SJCRH30 (cell line): ENCODE measurements at regions not wholly inside any gene's neighbourhood (a gene's known extent, or its start where the extent isn't known, plus 50 kb on each side); places are given as distances from the start of the nearest gene placed in this dataset.

Experiments used
- DNase-seq, 2 experiments: peaks; one replicate each; pipeline ENCODE4 v3.0.0-alpha.2; 2015 to 2020
- H3K27ac ChIP-seq: fragments of 250-450 bp; sonication (Bioruptor Pico); 2 replicates; pipeline ENCODE4 v1.5.1; 2020; ENCODE audit warnings: mild to moderate bottlenecking, moderate library complexity
- H3K27me3 ChIP-seq: fragments of 250-450 bp; sonication (Bioruptor Pico); 2 replicates; pipeline ENCODE4 v1.5.1; 2020; ENCODE audit warnings: mild to moderate bottlenecking, moderate library complexity
- H3K36me3 ChIP-seq: fragments of 250-450 bp; sonication (Bioruptor Pico); 2 replicates; pipeline ENCODE4 v1.5.1; 2020; ENCODE audit warnings: mild to moderate bottlenecking, moderate library complexity
- H3K4me1 ChIP-seq: fragments of 250-450 bp; sonication (Bioruptor Pico); 2 replicates; pipeline ENCODE4 v1.5.1; 2020; ENCODE audit warnings: mild to moderate bottlenecking, moderate library complexity
- H3K4me3 ChIP-seq: fragments of 250-450 bp; sonication (Bioruptor Pico); 2 replicates; pipeline ENCODE4 v1.5.1; 2020; ENCODE audit warnings: mild to moderate bottlenecking, moderate library complexity
- H3K9me3 ChIP-seq: fragments of 250-450 bp; sonication (Bioruptor Pico); replicated peaks from 2 replicates; pipeline ENCODE4 v1.5.1; 2020; ENCODE audit warnings: mild to moderate bottlenecking, moderate library complexity

- no peaks in the 10 kb centered on the region for H3K27me3 ChIP-seq
- H3K9me3 ChIP-seq = no peaks in the 10 kb centered on the region
- H3K4me1 ChIP-seq = no peaks in the 10 kb centered on the region
- no peak for DNase-seq
- H3K27ac ChIP-seq = no peak overlapping the region
- no peak overlapping the region for H3K4me3 ChIP-seq
- no peaks in the 10 kb centered on the region for H3K36me3 ChIP-seq
Observed at GRCh38 chrX:149152941-149153340, 352.2 kb downstream of the IDS start.

- H3K9me3 ChIP-seq = no peaks in the 10 kb centered on the region
- no peak overlapping the region for H3K27ac ChIP-seq
- H3K27me3 ChIP-seq = no peaks in the 10 kb centered on the region
- no peaks in the 10 kb centered on the region for H3K36me3 ChIP-seq
- H3K4me3 ChIP-seq = no peak overlapping the region
- DNase-seq = no peak
- H3K4me1 ChIP-seq = no peaks in the 10 kb centered on the region
Observed at GRCh38 chrX:149151805-149152757, 353.0 kb downstream of the IDS start.

GRCh38 chrX:149145845-149146285 lies 359.2 kb downstream of the IDS start:
- no peaks in the 10 kb centered on the region for H3K9me3 ChIP-seq
- DNase-seq = no peak

GRCh38 chrX:149131774-149132173 lies 373.3 kb downstream of the IDS start:
- no peak for DNase-seq
- Histone ChIP-seq H3K9me3 (no peaks in the 10 kb centered on the region), H3K27me3 (no peaks in the 10 kb centered on the region), H3K27ac (no peak overlapping the region), H3K36me3 (no peaks in the 10 kb centered on the region), H3K4me3 (no peak overlapping the region), H3K4me1 (no peaks in the 10 kb centered on the region)

More at GRCh38 chrX:149145845-149146285, 359.2 kb downstream of the IDS start:
- Histone ChIP-seq H3K27me3 (no peaks in the 10 kb centered on the region), H3K4me3 (no peak overlapping the region), H3K36me3 (no peaks in the 10 kb centered on the region), H3K27ac (no peak overlapping the region), H3K4me1 (no peaks in the 10 kb centered on the region)

GRCh38 chrX:149129767-149130166 lies 375.3 kb downstream of the IDS start:
- H3K27ac ChIP-seq = no peak overlapping the region
- no peaks in the 10 kb centered on the region for H3K27me3 ChIP-seq
- no peak overlapping the region for H3K4me3 ChIP-seq
- no peak for DNase-seq
- H3K36me3 ChIP-seq = no peaks in the 10 kb centered on the region
- no peaks in the 10 kb centered on the region for H3K9me3 ChIP-seq
- H3K4me1 ChIP-seq = no peaks in the 10 kb centered on the region

- Histone ChIP-seq H3K27me3 (no peaks in the 10 kb centered on the region), H3K36me3 (no peaks in the 10 kb centered on the region), H3K4me1 (no peaks in the 10 kb centered on the region), H3K27ac (no peak overlapping the region), H3K4me3 (no peak overlapping the region), H3K9me3 (no peaks in the 10 kb centered on the region)
- no peak for DNase-seq
Observed at GRCh38 chrX:149124526-149125108, 380.5 kb downstream of the IDS start.

GRCh38 chrX:149121206-149121920 lies 383.7 kb downstream of the IDS start:
- Histone ChIP-seq H3K9me3 (no peaks in the 10 kb centered on the region), H3K4me1 (no peaks in the 10 kb centered on the region), H3K36me3 (no peaks in the 10 kb centered on the region), H3K4me3 (no peak overlapping the region), H3K27ac (no peak overlapping the region), H3K27me3 (no peaks in the 10 kb centered on the region)
- no peak for DNase-seq

GRCh38 chrX:149120459-149120858 lies 384.6 kb downstream of the IDS start:
- H3K4me1 ChIP-seq = no peaks in the 10 kb centered on the region

GRCh38 chrX:149114874-149115273 lies 390.2 kb downstream of the IDS start:
- no peak for DNase-seq
- Histone ChIP-seq H3K9me3 (no peaks in the 10 kb centered on the region), H3K4me1 (no peaks in the 10 kb centered on the region), H3K27ac (no peak overlapping the region), H3K27me3 (no peaks in the 10 kb centered on the region), H3K4me3 (no peak overlapping the region), H3K36me3 (no peaks in the 10 kb centered on the region)

More at GRCh38 chrX:149120459-149120858, 384.6 kb downstream of the IDS start:
- Histone ChIP-seq H3K9me3 (no peaks in the 10 kb centered on the region), H3K27me3 (no peaks in the 10 kb centered on the region), H3K4me3 (no peak overlapping the region), H3K36me3 (no peaks in the 10 kb centered on the region), H3K27ac (no peak overlapping the region)
- no peak for DNase-seq

- Histone ChIP-seq H3K4me1 (no peaks in the 10 kb centered on the region), H3K4me3 (no peak overlapping the region), H3K9me3 (no peaks in the 10 kb centered on the region), H3K36me3 (no peaks in the 10 kb centered on the region), H3K27me3 (no peaks in the 10 kb centered on the region), H3K27ac (no peak overlapping the region)
- no peak for DNase-seq
Observed at GRCh38 chrX:149114001-149114400, 391.1 kb downstream of the IDS start.

- Histone ChIP-seq H3K9me3 (no peaks in the 10 kb centered on the region), H3K27me3 (no peaks in the 10 kb centered on the region), H3K27ac (no peak overlapping the region), H3K36me3 (no peaks in the 10 kb centered on the region), H3K4me1 (no peaks in the 10 kb centered on the region), H3K4me3 (no peak overlapping the region)
- no peak for DNase-seq
Observed at GRCh38 chrX:149097786-149098185, 407.3 kb downstream of the IDS start.

- no peak for DNase-seq
- H3K27ac ChIP-seq = no peak overlapping the region
- no peaks in the 10 kb centered on the region for H3K36me3 ChIP-seq
- H3K9me3 ChIP-seq = no peaks in the 10 kb centered on the region
- no peaks in the 10 kb centered on the region for H3K27me3 ChIP-seq
- H3K4me1 ChIP-seq = no peaks in the 10 kb centered on the region
- no peak overlapping the region for H3K4me3 ChIP-seq
Observed at GRCh38 chrX:149092179-149092578, 412.9 kb downstream of the IDS start.

GRCh38 chrX:149079805-149080406 lies 425.2 kb downstream of the IDS start:
- H3K27me3 ChIP-seq = no peaks in the 10 kb centered on the region
- DNase-seq = no peak

GRCh38 chrX:149074398-149074797 lies 430.7 kb downstream of the IDS start:
- H3K4me1 ChIP-seq = no peaks in the 10 kb centered on the region
- no peaks in the 10 kb centered on the region for H3K36me3 ChIP-seq
- no peaks in the 10 kb centered on the region for H3K27me3 ChIP-seq
- no peaks in the 10 kb centered on the region for H3K9me3 ChIP-seq
- DNase-seq = no peak
- no peak overlapping the region for H3K27ac ChIP-seq
- H3K4me3 ChIP-seq = no peak overlapping the region

More at GRCh38 chrX:149079805-149080406, 425.2 kb downstream of the IDS start:
- no peak overlapping the region for H3K4me3 ChIP-seq
- no peaks in the 10 kb centered on the region for H3K9me3 ChIP-seq
- no peak overlapping the region for H3K27ac ChIP-seq
- no peaks in the 10 kb centered on the region for H3K4me1 ChIP-seq
- H3K36me3 ChIP-seq = no peaks in the 10 kb centered on the region

- Histone ChIP-seq H3K4me3 (no peak overlapping the region), H3K27ac (no peak overlapping the region), H3K4me1 (no peaks in the 10 kb centered on the region), H3K36me3 (no peaks in the 10 kb centered on the region), H3K27me3 (no peaks in the 10 kb centered on the region), H3K9me3 (no peaks in the 10 kb centered on the region)
- DNase-seq = no peak
Observed at GRCh38 chrX:149073479-149073878, 431.6 kb downstream of the IDS start.
